Fibroblast of skin of right quadriceps (primary cell): ENCODE measurements at regions not wholly inside any gene's neighbourhood (a gene's known extent, or its start where the extent isn't known, plus 50 kb on each side); places are given as distances from the start of the nearest gene placed in this dataset.
"Not testable (repeated sequence)": the region's sequence is repeated elsewhere in the genome, so short reads cannot be mapped to it uniquely, and the experiment has no call there.

ENCODE experiments used
- DNase-seq: peaks from one replicate; pipeline ENCODE4 v3.0.0-alpha.2; 2013

DNA sequence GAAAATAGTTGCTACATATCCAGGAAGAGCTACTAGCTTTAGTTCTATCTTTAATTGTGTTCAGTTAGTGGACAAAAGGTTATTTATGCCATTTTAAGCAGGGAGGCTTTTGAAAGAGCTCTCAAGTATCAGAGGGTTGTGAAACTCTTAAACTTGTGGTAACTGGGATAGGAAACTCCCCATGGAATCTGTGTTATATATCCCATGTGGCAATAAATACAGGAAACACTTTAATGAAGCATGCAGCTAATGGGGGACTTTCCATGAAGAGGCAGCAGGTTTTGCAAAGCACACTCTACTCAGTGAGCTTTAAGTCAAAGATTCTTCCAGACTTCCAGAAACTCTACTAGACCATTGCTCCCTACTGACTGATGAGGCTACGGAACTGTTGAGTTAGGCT is 805.0 kb upstream of the C9orf72 start:
- peak; percentile 11 for DNase-seq

DNA sequence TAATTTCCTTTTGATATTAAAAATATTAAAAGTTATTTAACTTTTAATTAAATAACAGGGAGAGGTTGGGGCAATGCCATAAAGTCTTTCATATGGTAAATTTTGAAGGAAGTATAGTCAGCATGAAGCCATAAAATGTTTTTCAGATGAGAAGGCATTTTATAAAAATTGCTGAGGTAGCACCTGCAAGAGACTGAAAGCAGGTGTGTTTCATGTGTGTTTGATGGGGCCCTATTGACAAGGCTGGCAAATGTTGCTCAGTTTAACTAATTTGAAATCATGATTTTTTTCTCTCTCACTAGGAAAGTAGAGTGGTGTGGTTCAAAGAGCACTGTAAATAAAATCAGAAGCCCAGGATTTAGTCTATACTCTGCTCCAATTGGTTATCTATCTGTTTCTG is 805.8 kb upstream of the C9orf72 start:
- no peak for DNase-seq

DNA sequence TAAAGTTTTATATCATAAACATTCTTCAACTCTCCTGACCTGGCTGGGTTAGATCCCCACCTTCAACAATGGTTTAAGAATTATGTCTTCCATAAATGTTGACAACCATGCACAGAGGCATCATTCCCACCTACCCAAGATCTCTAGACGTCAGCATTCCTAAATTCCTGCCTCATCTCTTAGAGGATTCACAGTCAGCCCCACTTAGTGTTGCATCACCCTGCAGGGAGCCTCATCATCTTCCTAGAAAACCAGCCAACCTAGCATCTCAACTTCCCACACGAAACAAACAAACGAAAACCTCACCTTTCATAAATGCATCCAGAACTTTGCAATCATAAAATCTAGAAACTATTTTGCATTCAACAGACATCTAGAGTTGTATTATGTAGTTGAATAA is 816.1 kb upstream of the C9orf72 start:
- DNase-seq: peak; percentile 25

DNA sequence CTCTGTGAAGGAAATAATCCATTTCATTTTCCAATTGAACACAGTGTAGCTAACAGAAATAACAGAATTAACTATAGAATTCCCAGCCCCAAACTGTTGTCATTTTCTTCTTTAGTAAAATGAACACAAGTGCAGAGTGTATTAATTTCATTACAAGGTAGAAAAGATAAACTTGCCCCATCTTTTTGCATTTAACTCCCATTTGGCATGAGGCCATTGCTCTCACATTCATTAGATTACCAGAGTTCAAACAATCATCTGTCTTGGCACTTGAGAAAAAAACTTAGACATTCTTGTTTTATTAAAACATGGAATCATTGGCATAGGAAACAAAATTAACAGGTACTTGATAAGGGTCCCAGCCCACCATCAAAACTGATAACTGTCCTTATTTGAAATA is 821.5 kb upstream of the C9orf72 start:
- DNase-seq: no peak

DNA sequence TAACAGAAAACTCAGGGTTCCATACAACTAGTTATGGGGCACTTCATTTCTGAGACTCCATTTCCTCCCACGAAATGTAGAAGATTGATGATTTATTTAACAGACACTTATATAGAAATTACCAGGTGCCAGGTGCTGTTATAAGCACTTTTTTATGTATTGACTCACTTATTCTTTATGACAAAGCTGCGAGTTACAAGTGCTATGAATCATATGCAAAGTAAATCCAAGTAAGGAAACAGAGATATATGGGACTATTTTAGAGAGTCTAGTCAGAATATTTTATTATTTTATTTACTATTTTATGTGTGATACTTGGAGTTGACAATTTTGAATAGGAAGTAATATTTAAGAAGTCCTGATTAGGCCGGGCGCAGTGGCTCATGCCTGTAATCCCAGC is 822.8 kb upstream of the C9orf72 start:
- DNase-seq: no peak

DNA sequence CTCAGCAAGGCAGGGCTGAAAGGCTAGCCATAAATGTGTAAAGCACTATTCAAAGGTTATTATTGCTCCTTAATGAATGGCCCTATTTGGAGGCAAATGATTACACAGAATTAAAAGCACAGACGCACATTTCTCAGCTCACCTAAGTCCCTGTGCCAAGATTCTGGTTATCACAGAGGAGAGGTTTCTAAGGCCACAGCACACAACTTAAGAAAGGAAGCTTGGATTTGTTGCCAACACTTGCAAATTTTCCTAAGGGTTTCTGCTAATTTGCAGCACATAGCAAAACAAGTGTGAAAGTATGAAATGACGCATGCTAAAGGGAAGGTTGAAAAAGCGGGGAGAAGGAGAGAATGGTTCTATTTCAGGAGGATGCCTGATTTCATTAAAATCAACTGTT is 834.1 kb upstream of the C9orf72 start:
- DNase-seq: no peak

DNA sequence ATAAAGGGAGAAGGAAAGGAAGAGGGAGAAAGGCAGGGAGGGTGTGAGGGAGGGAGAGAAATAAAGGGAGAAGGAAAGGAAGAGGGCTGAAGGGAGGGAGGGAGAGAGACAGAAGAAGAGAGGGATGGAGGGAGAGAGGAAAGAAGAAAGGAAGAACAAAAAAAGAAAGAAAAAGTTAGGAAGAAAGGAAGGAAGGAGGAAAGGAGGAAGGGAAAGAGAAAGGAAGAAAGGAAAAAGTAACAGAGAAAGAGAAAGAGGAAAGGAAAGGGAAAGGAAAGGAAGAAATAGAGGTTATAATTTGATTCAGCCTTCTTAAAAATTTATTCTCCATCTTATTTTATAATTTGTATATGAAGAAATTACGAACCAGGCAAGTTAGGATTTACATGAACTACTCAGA is 836.6 kb upstream of the C9orf72 start:
- DNase-seq: no peak

DNA sequence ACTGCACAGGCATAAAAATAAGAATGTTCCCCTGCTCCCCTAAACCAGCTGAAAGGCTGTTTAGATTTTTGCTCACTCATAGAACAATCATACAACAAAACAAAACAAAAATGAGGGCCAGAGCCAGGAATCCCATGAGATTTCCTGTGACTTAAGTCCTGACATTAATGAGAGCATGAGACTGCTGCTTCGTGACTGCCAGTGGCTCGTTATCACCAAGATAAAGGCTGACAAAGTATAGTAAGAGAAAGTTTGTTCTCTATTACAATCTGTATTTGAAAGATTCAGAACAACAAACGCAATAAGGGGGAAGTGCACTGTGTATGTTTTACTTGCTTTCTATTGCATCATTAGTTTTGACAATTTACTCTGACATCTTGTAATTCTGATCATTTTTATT is 837.1 kb upstream of the C9orf72 start:
- DNase-seq: no peak

DNA sequence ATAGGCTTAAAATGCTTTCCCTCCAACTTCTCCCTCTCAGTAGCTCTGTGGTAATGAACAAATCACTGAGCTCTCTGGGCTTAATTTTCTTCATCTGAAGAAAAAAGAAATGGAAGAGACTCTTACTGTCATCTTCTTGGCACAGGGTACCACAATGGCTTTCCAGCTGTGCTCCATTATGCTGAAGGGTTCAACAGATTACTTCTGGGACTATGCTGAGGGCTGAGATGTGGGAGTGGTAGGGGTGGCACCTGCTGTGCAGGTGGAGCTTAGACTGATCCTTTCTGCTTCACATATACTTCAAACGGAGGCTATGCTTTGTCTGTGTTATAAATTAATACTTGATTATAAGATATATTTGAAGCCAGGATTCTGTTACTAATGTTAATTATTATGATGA is 840.2 kb upstream of the C9orf72 start:
- no peak for DNase-seq

DNA sequence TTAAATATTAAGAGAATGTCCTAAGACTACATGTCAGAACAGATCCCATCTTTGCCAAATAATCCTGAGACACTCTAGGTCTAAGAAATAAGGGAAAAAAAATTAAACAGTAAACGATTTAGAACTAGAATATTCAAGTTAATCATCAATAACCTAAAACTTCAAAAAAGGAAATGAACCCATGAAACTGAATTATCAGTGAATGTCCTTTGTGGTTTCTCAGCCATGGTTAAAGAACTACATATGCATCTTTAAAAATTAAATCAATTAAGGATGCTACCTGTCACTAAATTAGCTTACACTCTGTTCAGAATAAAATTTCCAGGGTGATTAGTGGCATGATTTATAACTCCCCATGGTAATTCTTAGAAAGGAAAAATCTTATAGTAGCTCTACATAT is 850.0 kb upstream of the C9orf72 start:
- no peak for DNase-seq

DNA sequence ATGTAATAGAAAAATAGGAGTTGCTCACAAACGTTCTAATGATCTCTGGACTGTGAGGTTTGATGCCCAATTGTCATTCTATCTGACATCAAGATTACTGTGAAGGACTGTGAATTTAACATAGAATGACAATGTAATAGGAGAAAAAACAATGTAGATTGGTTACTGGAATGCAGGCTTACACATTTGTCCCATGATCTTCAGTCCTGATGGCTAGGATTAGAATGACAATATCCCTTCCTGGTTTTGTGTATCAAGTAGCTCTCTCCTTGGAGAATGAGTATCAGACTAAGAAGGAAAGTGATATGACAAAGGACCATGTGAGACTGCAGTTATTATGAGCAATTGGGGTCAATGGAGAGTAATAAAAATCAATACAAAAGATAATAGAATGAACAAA is 862.2 kb upstream of the C9orf72 start:
- no peak for DNase-seq

DNA sequence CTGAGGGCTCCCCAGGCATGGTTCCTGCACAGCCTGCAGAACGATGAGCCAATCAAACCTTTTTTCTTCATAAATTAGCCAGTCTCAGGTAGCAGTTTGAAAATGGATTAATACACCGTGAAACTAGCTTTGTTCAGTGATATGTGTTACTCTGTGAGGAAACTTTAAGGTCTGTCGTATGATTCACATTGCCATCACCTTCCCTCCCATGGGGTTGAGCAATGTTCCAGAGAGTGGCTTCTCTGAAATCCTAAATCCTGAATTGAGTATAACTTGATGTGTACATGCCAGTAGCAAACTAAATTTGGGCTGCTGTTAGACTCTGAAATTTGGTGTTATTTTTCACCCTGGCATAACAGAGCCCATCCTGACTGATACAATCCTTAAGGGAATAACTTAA is 866.4 kb upstream of the C9orf72 start:
- no peak for DNase-seq

DNA sequence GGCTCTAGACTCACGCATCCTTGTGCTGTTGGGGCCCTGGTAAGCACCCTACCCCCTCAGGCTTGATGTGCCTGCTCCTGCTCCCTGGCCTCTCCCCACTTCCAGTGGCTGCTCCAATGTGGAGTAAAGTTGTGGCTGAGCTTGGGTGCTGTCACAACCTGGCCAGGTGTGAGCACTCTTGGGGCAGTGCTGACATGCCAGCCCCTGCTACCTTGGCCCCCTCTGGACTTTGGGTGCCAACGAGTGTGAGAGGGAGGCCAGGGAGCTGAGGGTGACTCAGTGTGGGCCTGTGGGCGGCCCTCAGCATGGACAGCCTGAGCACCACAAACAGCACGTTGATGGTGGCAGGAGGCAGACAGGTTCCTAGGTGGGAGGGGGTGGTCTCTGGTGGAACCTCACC is 870.2 kb upstream of the C9orf72 start:
- DNase-seq: no peak

DNA sequence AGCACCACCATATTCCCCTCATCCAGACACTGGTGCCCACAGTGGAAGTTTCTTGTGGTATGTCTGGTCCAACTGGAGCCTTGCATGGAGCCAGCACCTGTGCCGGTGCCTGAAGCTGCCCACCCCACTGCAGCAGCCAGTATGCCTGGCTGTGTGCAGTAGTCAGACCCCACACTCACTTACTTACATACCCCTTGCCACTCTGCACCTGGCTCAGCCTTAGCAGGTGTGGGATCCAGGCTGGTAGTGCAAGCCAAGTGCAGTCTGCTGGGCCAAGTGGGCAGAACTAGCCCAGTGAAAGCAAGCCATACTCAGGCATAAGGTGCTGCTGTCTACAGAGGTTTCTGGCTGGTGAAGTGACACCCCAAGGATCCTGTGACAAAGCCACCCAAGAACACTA is 871.4 kb upstream of the C9orf72 start:
- DNase-seq: no peak

DNA sequence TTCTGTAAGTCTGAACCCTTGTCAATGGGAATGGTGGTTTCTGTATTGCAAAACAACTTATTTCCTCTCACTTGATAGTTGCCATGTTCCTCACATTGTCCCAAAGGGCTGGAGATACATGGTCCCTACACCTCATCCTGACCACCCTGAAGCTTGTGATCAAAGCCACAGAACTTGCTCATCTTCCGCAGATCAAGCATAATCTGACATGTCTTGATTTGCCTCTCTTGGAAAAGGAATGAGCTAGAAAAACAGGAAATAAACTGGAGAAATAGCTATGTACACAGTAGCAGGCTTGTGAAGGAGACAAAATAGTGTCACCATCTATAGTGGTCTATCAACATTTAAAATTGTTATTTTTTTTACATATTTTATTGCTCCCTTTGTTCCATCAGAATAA is 871.9 kb upstream of the C9orf72 start:
- DNase-seq: no peak

DNA sequence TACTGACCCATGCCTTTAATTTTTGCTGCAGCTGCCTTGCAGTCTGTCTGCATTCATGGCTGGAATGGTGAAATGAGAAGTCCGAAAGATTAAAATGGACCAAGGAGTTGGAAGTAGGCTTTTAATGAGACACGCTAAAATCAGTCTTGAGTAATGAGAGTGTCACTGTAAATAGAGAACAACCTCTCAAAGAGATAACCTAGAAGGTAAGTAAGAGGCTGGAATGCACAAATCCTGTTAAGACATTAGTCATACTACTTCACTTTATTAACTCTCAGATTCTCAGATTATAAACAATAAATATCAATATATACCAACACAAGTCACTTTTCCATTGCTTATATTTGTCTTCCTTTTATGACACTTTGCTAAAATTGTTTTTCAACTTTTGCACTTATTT is 880.6 kb upstream of the C9orf72 start:
- no peak for DNase-seq

DNA sequence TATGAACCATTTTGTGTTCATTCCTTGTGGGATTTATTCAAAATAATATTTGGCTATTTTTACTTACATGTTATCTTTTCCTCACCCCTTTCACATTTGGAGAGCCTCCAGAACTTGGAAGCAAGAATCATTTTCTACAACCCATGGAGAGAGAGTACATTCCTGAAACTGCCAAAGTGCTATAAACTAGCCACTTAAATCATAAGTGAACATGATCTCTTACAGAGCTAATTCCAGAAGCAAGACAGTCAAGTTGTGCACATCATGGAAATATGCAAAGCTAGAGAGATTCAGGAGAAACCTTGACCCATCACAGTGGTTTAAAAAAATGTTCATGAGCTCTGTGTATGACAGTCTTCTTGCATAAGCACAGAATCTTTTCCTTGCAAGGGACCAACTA is 883.6 kb upstream of the C9orf72 start:
- DNase-seq: peak; percentile 23

DNA sequence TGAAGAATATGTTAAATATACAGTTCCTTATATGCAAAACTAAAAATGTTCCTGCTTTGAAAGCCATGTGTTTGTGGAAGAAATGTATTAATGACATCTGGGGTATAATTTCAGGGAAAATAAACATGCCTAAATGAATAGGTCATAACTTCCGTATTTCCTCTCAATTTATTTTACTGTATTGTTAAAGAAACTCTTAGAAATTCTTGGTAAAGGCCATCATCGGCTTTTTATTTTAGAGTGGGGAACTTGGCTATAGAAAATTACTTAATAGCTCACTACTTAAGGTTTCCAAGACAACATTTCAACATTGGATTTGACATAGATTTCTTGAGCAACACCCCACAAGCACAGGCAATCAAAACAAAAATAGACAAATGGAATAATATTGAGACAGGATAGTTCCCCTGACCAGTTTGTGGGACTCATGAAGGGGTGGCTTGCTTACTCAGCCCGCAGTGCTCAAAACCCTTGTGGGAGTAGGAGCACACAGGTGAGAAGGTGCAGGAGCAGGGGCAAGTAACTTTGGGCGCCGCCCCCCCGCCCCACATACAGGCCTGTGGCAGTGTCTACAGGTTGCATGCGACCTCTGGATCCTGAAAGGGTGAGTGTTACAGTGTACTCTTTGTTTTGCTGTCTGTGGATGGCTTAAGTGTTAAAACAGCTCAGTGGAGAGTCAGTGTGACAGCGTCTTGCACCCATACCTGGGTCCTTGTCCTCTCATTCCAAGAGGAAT is 891.4 kb upstream of the C9orf72 start:
- no peak for DNase-seq

DNA sequence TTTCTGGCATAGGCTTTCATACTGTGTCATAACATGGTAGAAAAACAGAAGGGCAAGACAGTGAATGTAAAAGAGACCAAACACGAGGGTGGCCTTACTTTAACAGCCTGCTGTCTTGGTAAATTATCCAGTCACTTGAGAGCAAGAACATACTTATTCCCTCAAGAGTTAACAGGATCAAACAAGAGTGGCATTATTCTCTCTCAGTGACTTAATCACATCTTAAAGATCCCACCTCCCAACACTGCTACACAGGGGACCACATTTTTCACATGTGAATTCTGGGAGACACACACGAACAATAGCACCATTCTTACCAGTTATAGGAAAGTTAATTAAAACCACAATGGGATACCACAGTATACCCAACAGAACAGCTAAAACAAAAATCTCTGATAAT is 898.0 kb upstream of the C9orf72 start:
- no peak for DNase-seq

DNA sequence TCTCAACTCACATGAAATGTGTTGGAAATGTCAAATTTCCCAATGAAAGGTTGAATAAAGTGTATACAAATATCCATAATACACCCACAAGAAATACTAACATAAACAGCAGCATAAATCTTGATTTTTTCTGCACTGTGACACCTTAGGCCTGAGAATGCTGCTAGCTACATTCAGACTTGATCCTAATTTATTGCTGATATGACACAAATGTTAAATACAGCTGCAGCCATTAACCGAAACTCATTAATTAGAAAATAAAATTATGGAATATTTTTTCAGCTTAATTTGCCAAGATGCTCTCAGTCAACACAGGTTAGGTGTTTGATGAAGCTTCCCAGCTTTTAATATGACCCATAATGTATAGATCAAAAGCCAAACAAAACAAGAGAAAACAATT is 914.3 kb upstream of the C9orf72 start:
- no peak for DNase-seq

DNA sequence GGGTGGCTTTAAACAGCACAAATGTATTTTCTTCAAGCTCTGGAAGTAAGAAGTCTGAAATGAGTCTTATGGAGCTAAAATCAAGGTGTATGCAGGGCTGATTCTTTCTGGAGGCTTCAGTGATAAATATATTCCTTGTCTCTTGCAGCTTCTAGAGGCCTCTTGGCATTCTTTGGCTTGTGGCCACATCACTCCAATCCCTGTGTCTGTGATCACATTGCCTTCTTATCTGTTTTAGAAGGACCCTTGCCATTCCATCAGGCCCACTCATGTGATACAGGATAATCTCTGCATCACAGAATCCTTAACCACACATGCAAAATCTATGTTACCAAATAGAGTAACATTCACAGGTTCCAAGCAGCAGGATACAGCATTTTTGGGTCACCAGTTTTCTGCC is 917.8 kb upstream of the C9orf72 start:
- no peak for DNase-seq

DNA sequence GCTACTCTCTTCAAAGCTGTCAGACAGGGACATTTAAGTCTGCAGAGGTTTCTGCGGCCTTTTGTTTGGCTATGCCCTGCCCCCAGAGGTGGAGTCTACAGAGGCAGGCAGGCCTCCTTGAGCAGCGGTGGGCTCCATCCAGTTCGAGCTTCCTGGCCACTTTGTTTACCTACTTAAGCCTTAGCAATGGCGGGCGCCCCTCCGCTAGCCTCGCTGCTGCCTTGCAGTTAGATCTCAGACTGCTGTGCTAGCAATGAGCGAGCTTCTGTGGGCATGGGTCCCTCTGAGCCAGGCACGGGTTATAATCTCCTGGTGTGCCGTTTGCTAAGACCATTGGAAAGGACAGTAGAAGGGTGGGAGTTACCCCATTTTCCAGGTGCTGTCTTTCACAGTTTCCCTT is 924.9 kb upstream of the C9orf72 start:
- DNase-seq: not testable (repeated sequence)

DNA sequence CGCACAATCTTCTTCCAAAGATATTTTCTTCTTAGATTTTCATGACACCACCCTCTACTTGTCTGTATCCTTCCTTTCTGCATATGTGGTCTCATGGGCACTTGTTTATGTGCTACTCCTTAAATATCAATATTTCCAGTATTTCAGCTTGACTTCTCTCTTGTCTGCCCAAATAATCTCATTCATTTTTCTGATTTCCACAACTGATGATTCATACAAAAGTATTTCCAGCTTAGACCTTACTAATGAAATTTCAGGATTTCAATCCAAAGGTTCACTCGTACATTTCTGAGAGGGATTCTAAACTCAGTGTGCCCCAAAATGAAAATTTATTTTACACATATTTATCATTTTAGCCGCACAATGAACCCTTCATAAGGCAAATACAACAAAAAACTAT is 928.9 kb upstream of the C9orf72 start:
- peak; percentile 5 for DNase-seq

DNA sequence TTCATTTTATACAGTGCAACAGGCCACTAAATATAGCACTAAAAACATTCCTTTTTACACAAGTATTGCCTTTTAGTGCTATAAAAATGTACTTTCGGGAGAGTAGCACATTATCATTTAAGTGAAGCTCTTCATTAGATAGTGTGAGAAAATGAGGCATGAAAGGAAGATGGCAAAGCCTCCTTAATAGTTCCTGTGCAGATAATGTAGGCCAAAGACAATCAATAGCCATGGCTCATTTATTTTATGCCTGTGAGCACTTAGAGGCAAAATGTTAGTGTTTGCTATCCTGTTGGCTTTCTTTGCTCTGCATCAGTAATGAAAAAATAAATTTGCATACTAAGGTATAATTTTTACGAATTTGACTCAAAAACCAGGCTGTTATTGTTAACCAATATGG is 929.5 kb upstream of the C9orf72 start:
- DNase-seq: no peak

DNA sequence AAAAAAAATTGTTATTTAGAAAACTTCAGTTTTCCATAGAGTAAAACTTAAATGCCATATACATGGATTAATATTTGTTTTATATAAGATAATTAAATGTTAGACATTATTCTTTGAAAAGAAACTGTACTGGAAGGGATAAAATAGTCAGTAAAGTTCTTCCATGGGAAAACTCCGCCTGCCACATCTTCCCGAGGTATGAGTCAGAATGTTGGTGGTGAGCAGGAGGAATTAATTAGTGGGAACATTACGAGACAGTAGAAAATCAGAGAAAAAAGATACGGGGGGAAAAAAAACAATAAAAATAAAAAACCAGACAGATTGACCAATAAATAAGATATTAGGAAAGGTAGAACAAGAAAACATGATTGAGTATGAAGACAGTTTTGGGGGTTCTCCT is 930.3 kb upstream of the C9orf72 start:
- DNase-seq: peak; percentile 53

DNA sequence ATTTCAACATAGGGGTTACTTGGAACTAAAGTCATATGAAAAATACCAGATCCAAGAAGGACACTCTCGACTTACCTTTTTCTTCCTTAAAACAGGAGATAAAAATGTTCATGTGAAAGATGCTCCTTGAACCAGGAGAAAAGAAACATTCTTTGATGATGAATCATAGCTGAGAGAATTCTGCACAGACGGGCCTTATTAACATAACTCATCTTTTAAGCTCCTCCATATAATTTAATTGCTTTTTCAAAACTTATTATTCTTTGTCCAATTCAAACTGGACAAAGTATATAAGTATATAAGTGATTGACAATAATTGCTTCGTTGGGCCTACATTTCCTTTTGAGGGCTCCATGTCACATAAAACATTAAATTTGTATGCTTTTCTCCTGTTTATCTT is 945.2 kb upstream of the C9orf72 start:
- DNase-seq: peak; percentile 11
